ENCODE measurements at regions not wholly inside any gene's neighbourhood (a gene's known extent, or its start where the extent isn't known, plus 50 kb on each side); places are given as distances from the start of the nearest gene placed in this dataset.

DNA sequence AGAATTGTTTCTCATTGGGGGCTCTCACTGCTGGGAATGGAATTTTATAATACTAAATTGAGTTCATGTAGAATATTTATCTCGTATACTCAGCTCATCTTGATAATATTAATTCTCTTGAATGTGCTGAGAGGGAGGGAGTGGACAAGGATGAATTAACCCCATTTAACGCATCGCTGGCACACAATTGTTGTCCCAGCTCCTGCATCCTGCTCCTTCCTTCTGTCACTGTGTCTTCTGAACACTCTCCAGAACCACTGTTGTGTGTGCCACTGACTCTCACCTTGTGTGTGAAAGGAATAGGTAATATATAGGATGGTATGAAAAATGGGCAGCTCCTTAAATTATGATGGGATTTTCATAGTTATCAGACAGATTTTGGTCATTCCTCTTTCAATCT lies 267.3 kb downstream of the MTRR start:
- DNase-seq, result no peak
- Histone ChIP-seq H3K4me1 (no peaks in the 10 kb centered on the region), H3K9me3 (no peaks in the 10 kb centered on the region), H3K27me3 (no peaks in the 10 kb centered on the region), H3K4me3 (no peak overlapping the region), H3K27ac (no peak overlapping the region), H3K36me3 (no peaks in the 10 kb centered on the region)
- TF ChIP-seq EP300 (IDR thresholded peaks at IDR 0.05) (no peak), POLR2A (IDR thresholded peaks at IDR 0.05) (no peak)
- WGBS, 2 donors, result 68 to 84% methylated on average over 3 of the region's 3 CpGs
- intact Hi-C loops (cut with DNase I), result no loop called here

GRCh38 chr5:8137941-8138550 lies 269.1 kb downstream of the MTRR start:
- DNase-seq, result no peak
- Histone ChIP-seq H3K36me3 (no peaks in the 10 kb centered on the region), H3K27me3 (no peaks in the 10 kb centered on the region), H3K4me3 (no peak overlapping the region), H3K27ac (no peak overlapping the region), H3K9me3 (no peaks in the 10 kb centered on the region), H3K4me1 (no peaks in the 10 kb centered on the region)
- 67 to 91% methylated on average over 2 of the region's 2 CpGs for WGBS, 2 donors
- intact Hi-C loops (cut with DNase I), result no loop called here
- TF ChIP-seq POLR2AphosphoS5 (IDR thresholded peaks at IDR 0.05) (no peak), EP300 (IDR thresholded peaks at IDR 0.05) (no peak), POLR2A (IDR thresholded peaks at IDR 0.05) (no peak), CTCF (IDR thresholded peaks at IDR 0.05) (no peak)

DNA sequence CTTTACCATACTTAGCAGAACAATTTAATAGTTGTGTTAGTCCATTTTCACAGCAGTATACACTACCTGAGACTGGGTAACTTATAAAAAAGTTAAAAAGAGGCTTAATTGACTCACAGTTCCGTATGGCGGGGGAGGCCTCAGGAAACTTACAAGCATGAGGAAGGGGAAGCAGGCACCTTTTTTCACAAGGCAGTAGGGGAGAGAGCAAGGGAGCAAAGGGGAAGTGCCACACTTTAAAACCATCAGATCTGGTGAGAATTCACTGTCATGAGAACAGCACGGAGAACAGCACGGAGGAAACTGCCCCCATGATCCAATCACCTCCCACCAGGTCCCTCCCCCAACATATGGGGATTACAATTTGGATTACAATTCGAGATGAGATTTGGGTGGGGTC lies 269.9 kb downstream of the MTRR start:
- intact Hi-C loops (cut with DNase I), result no loop called here
- Histone ChIP-seq H3K4me3 (no peak overlapping the region), H3K36me3 (no peaks in the 10 kb centered on the region), H3K9me3 (no peaks in the 10 kb centered on the region), H3K4me1 (no peaks in the 10 kb centered on the region), H3K27ac (no peak overlapping the region), H3K27me3 (no peaks in the 10 kb centered on the region)
- no peak for TF ChIP-seq POLR2A (IDR thresholded peaks at IDR 0.05)
- no peak for TF ChIP-seq POLR2AphosphoS5 (IDR thresholded peaks at IDR 0.05)
- TF ChIP-seq EP300 (IDR thresholded peaks at IDR 0.05), result no peak
- TF ChIP-seq CTCF (IDR thresholded peaks at IDR 0.05), result no peak
- WGBS, 2 donors, result 51 to 78% methylated on average over 5 of the region's 5 CpGs
- no peak for DNase-seq

- intact Hi-C loops (cut with DNase I), result no loop called here
- WGBS, 2 donors, result 86 to 88% methylated on average over 1 of the region's 1 CpG
- no peak for DNase-seq
- H3K27ac ChIP-seq, result no peak overlapping the region
- no peak overlapping the region for H3K4me3 ChIP-seq
- H3K4me1 ChIP-seq, result no peaks in the 10 kb centered on the region
- no peaks in the 10 kb centered on the region for H3K27me3 ChIP-seq
- no peaks in the 10 kb centered on the region for H3K36me3 ChIP-seq
- no peak for TF ChIP-seq EP300 (IDR thresholded peaks at IDR 0.05)
- no peak for TF ChIP-seq CTCF (IDR thresholded peaks at IDR 0.05)
- TF ChIP-seq POLR2AphosphoS5 (IDR thresholded peaks at IDR 0.05), result no peak
- no peak for TF ChIP-seq POLR2A (IDR thresholded peaks at IDR 0.05)
- H3K9me3 ChIP-seq, result peaks cover 0 to 2% (median 0%) of the 10 kb centered on the region in 4 donors
These were observed 281.8 kb downstream of the MTRR start for GRCh38 chr5:8150791-8151190.

DNA sequence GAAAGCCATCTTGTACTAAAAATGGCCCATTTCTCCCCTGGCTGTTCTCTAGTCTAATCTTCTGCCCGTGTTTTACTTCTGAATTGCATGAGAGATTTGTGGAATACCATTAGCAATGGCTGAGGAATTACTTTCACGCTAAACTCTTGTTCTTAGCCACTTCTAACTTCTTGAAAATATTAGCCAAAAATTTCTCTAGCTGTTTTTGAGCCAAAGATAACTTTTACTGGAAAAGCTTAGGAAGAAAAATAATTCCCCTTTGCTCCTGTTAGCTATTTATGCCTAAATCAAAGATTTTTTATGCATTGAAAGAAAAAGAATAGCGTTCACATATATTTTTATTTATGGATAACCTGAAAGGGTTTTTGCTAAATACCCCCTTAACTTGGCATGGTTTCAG lies 287.8 kb downstream of the MTRR start:
- Histone ChIP-seq H3K36me3 (no peaks in the 10 kb centered on the region), H3K9me3 (no peaks in the 10 kb centered on the region), H3K27ac (no peak overlapping the region), H3K4me3 (no peak overlapping the region), H3K4me1 (no peaks in the 10 kb centered on the region), H3K27me3 (no peaks in the 10 kb centered on the region)
- intact Hi-C loops (cut with DNase I), result no loop called here
- TF ChIP-seq POLR2AphosphoS5 (IDR thresholded peaks at IDR 0.05), result no peak
- no peak for TF ChIP-seq EP300 (IDR thresholded peaks at IDR 0.05)
- TF ChIP-seq POLR2A (IDR thresholded peaks at IDR 0.05), result no peak
- no peak for TF ChIP-seq CTCF (IDR thresholded peaks at IDR 0.05)
- WGBS, 2 donors, result 83 to 89% methylated on average over 3 of the region's 3 CpGs
- DNase-seq, result no peak
